Stimulated activated CD4-positive, alpha-beta T cell treated with anti-CD3 and anti-CD28 coated beads, Interleukin-2, amount 100 ng/mL, for 48 hours (primary cell): ENCODE measurements at regions not wholly inside any gene's neighbourhood (a gene's known extent, or its start where the extent isn't known, plus 50 kb on each side); places are given as distances from the start of the nearest gene placed in this dataset.
"Not testable (repeated sequence)": the region's sequence is repeated elsewhere in the genome, so short reads cannot be mapped to it uniquely, and the experiment has no call there.

Experiments used
- DNase-seq, 2 donors: peaks; one replicate each; pipeline ENCODE4 v3.0.0-alpha.2; 2020

DNA sequence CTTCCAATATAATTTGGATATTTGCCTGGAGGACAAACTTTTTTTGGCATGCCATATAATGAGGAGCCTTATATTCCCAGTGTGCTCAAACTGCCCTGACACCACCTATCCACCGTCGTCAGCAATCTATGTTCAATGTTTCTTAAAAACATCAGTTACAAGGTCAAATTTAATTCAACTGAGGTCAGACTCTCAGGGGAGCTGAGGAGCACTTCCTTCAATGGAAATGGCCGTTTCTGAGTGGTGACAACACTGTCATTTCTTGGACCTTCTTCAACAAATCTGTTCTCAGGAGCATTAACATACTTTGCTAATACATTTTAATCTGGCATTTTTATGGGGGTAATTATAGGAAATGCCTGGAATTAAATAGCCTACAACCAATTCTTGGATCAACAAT, 90.8 kb upstream of the FBXO28 start:
- DNase-seq: not testable (repeated sequence)

DNA sequence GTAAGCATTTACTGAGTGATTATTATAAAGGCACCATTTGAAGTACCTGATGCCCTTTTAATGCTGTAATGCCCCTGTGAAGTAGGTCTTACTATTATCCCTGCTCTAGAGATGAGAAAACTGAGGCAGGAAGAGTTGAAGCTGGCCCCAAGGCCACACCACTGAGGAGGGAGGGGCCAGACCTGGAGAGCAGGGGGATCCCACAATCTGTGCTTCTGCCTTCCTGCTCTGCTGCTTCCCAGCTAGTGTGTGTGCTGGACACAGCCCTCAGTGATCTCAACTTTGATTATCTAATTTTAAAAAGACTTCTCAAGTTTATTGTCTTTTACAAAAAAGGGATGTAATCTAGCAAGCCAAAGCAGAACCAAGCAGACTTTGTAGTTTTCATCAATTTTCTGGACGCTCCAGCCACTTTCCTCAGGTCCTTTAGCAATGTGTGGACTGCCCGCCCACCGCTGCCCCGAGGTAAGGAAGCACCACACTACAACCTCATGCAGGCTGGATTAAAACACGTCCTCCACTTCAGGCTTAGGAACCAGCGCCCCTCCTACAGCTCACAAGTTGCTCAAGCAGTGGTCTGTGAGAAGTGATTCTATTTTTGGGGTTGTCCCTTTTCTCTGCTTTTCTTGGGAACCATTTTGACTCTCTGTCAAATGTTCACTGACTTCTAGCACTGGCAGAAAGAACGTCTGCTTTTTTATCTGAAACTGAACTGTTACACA, 91.5 kb upstream of the FBXO28 start:
- DNase-seq: not testable (repeated sequence)

DNA sequence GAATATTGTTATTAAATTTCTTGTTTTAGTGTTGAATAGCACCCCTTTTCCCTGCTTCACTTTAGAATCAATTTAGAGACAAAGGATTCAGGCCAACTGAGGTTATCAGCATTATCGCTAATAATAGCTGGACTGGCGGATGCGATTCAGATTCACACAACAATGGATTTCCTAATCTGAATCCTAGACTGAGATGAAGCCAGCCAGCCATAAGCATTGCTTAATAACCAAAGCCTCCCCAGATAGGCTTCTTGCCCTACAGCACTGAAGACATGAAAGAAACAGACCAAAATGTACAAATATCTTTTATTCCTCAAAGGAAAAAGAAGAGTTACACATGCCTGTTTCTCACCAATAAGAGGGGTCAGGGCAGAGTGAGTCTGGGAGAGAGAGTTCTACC, 94.0 kb upstream of the FBXO28 start:
- not testable (repeated sequence) for DNase-seq

DNA sequence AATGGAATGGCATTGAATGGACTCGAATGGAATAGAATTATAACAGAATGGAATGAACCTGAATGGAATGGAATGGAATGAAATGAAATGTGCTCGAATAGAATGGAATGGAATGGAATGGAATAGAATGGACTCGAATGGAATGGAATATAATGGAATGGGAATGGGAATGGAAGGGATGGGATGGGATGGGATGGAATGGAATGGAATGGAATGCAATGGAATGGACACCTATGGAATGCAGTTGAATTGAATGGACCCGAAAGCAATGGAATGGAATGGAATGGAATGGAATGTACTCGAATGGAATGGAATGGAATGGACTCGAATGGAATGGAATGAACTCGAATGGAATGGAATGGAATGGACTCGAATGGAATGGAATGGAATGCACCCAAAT, 98.1 kb upstream of the FBXO28 start:
- DNase-seq: not testable (repeated sequence)

DNA sequence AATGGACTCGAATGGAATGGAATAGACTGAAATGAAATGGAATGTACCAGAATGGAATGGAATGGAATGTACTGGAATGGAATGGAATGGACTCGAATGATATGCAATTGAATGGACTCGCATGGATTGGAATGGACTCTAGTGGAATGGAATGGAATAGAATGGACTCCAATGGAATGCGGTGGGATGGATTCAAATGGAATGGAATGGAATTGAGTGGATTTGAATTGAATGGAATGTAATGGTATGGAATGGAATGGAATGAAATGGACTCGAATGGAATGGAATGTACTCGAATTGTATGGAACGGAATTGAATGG, 99.6 kb upstream of the FBXO28 start:
- DNase-seq: no peak

DNA sequence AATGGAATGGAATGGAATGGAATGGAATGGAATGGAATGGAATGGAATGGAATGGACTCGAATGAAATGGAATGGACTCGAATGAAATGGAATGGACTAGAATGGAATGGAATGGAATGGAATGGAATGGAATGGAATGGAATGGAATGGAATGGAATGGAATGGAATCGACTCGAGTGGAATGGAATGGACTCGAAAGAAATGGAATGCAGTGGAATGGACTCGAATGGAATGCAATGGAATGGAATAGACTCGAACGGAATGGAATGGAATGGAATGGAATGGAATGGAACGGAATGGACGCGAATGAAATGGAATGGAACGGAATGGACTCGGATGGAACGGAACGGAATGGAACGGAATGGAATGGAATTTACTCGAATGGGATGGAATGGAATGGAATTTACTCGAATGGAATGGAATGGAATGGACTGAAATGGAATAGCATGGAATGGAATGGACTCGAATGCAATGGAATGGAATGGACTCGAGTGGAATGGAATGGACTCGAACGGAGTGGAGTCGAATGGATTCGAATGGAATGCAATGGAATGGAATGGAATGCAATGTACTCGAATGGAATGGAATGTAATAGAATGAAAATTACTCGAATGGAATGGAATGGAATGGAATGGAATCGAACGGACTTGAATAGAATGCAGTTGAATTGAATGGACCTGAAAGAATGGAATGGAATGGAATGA, 100.1 kb upstream of the FBXO28 start:
- DNase-seq: not testable (repeated sequence)

DNA sequence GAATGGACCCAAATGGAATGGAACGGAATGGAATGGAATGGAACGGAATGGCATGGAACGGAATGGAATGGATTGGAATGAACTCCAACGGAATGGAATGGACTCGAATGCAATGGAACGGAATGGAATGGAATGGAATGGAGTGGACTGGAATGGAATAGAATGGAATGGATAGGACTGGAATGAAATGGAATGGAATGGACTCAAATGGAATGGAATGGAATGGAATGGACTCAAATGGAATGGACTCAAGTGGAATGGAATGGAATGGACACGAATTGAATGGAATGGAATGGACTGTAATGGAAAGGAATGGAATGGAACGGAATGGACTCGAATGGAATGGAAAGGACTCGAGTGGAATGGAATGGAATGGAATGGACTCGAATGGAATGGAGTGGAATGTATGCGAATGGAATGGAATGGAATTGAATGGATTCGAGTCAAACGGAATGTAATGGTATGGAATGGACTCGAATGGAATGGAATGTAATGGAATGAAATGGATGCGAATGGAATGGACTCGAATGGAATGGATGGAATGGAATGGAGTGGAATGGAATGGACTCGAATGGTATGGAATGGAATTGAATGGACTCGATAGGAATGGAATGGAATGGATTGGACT, 101.0 kb upstream of the FBXO28 start:
- DNase-seq: not testable (repeated sequence)

DNA sequence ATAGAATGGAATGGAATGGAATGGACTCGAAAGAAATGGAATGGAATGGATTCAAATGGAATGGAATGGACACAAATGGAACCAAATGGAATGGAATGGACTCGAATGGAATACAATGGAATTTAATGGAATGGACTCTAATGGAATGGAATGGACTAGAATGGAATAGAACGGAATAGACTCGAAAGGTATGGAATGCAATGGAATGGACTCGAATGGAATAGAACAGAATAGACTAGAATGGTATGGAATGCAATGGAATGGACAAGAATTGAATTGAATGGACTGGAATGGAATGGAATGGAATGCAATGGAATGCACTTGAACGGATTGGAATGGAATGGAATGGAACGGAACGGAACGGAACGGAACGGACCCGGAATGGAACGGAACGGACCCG, 101.7 kb upstream of the FBXO28 start:
- not testable (repeated sequence) for DNase-seq

DNA sequence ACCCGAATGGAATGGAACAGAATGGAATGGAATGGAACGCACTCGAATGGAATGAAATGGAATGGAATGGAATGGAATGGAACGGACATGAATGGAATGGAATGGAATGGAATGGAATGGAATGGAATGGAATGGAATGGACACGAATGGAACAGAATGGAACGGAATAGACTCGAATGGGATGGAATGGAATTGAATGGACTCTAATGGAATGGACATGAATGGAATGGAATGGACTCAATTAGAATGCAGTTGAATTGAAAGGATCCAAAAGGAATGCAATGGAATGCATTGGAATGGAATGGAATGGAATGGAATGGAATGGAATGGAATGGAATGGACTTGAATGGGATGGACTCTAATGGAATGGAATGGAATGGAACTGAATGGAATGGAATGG, 102.2 kb upstream of the FBXO28 start:
- DNase-seq: not testable (repeated sequence)

DNA sequence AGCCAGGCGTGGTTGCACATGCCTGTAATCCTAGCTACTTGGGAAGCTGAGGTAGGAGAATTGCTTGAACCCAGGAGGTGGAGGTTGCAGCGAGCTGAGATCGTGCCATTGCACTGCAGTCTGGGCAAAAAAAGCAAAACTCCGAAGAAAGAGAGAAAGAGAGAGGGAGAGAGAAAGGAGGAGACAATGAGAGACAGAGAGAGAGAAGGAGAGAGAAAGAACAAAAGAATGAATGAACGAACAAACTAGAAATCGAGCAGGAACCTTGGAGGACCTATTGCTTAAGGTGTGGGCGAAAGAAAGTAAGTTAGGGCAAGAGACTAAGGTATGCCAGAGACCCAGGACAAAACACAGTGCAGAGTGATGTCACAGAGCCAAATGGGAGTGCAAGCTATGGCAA, 102.8 kb upstream of the FBXO28 start:
- not testable (repeated sequence) for DNase-seq

DNA sequence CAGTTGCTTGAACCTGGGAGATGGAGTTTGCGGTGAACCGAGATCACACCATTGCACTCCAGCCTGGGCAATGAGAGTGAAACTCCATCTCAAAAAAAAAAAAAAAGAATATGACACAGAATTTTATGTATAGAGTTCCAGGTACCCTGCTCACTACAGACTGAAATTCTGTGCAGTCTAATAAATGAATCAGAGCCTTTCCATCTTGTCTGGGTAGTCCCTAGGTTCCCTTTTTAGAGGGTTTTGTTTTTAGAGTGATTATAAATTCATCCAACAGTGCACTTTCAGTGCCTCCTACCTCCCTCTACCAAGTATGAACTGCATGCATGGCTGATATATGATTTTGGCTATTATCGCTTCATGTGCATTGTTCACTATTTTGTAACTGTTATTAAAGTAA, 107.9 kb upstream of the FBXO28 start:
- DNase-seq: not testable (repeated sequence)

DNA sequence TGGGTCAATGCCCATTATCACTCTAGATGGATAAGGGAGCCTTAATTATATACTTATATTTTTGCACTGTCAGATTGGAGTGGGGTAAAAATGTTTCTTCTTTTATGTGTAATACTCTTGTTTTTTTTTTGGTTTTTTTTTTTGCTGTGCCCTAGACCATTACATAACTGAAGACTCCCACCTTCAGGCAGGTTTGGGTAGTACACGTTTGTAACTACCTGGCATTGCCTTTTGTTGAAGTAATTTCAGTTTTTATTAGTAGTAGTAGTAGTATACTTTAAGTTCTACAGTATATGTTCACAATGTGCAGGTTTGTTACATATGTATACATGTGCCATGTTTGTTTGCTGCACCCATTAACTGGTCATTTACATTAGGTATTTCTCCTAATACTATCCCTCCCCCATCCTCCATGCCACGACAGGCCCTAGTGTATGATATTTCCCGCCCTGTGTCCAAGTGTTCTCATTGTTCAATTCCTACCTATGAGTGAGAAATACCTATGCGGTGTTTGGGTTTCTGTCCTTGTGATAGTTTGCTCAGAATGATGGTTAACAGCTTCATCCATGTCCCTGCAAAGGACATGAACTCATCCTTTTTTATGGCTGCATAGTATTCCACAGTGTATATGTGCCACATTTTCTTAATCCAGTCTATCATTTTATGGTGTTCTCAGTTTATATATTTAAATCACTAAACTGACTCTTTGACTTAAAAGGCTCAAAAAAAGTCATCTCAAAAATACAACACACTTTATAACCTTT, 109.2 kb upstream of the FBXO28 start:
- peak; percentile 22 to 38 for DNase-seq

DNA sequence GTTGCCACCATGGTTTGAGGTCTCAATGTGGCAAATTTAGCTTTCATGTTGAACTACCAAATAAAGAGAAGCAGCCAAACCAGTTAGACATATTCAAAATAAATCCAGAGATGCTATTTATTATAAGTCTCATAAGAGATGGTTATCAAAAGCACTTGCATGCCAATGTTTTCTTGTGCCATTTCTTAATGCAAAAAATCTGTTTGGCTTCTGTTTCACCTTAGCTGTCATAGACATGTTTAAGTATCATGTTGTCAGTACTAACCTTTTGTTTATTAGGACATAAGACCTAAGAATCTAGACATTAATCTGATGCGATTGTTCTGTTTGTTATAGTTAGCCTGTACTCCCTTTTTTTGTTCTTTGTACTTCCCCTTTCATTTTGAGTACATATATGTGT, 110.0 kb upstream of the FBXO28 start:
- DNase-seq: not testable (repeated sequence)

DNA sequence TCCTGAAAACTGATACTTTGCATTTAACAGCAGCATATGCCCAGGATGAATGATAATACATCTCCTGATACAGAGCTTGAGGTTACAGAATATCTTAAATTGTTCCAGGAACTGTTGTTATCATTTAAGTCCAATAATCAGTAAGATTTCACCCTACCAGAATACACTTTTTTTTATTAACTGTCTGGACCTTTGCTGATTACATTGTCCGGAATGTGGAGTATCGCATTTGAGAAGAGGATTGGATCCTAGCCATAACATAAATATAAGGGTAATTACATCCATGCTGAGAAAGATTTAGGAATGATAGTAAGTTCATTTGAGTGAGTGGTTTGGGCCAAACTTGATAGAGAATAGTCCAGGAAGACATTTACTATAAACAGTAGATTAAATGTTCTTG, 112.2 kb upstream of the FBXO28 start:
- not testable (repeated sequence) for DNase-seq

DNA sequence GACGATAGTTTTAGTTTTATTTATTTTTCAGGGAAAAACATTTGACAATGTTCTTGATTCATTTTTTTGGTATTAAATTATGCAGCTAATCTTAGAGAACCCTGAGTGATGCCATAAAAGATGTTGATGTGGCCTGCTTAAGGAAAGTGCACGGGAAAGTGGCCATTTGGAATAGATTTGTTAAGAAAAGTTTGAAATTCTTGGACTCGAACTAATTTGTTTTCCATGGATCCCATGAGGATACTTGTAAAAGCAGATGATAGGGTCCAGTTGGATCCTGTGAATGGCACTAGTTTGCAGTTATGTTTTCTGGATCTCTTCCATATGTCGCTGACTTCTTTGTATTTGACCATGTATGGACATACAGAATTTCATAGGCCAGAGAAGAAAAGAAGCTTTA, 114.2 kb upstream of the FBXO28 start:
- DNase-seq: not testable (repeated sequence)

DNA sequence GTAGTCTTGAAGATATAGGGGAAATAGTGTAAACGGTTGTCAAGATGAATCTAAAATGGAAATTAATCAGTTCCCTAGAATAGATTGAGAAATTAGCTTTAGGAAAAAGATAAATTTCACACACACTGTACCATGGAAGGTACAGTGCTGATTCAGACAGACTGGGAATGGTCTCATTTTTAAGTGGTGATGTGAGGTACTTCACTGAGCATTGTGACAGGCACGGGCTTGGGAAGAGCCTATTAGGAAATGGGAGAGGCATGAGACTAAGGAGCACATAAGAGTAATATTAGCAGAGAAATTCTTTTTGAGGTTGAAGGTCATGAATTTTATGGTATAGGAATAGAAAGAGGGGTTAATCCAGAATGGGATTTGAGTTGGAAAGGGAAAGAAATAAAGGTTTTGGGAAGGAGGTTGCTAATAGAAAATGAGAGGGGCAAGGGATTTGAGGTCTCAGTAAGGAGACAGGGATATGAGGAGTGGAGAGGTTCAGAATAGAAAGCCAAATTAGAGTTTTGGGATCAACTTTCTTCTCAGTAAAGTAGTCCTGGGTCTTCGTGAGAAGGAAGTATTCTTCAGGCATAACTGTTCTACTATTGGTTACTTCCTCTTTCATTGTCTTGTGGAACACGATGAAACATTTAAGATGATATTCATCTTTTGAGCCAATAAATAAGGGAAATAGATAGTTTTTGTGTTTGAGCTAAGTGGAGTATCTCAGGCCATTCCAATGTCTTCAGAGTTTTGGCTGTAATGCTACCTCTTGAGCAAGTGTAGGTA, 115.0 kb upstream of the FBXO28 start:
- DNase-seq: not testable (repeated sequence)

DNA sequence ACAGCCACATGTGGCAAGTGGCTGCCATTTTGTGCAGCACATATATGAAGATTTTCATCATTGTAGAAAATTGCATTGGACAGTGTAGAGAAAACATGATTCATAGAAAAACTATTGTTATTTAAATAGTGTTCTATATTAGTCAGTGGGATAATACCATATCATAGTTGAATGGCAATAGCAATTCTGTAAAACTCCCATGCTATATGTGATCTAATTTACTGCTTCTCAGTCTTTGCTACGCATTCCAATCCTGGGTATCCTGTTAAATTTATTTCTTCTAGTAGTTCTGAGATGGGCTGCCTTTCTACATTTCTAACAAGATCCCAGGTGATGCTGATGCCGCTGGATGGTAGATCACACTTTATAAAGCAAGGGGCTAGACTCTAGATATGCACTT, 117.5 kb upstream of the FBXO28 start:
- DNase-seq: not testable (repeated sequence)

DNA sequence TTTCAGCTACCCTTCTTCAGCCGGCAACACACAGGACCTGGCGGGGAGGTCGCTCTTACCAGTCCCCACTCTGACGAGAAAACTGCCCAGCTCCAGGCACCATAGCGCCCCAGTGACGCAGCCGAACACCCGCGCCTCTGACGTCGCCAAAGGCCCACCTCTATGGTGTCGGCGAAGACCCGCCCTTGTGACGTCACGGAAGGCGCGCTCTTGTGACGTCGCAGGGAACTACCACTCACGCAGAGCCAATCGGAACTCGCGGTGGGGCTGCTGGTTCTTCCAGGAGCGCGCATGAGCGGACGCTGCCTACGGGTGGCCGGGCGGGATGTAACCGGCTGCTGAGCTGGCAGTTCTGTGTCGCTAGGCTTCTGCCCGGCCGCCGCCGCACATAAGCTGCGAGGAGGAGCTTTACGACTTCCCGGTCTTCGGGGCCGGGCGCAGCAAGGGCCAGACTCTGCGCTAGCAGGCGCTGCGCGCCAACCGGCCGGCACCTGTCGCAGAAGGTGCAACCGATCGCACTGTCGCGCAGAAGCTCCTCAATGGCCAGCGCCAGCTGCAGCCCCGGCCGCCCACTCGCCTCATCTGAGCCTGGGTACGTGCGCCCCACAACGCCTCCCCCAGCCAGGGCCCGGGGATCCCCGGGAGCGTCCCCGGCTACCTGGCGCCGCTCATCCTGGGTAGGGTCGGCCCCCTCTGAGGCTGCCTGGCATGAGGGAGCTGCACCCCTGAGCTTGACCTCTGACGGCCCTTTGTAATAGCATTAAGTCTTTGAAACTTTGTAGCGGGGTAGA, 121.3 kb upstream of the FBXO28 start:
- DNase-seq: peak; percentile 99 to 100

DNA sequence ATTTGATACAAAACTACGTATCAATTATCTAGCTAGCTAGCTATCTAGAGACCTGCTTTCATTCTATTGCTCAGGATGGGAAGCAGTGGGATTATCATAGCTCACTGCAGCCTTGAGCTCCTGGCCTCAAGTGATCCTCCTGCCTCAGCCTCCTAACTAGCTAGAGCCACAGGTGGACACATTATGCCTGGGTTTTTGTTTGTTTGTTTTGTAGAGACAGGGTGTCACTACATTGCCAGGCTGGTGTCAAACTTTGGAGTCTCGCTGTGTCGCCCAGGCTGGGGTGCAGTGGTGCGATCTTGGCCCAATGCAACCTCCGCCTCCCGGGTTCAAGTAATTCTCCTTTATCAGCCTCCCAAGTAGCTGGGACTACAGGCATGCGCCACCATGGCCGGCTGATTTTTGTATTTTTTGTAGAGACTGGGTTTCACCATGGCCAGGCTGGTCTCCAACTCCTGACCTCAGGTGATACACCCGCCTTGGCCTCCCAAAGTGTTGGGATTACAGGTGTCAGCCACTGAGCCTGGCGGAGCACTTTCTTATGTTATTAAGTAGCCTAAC, 122.5 kb upstream of the FBXO28 start:
- not testable (repeated sequence) for DNase-seq

DNA sequence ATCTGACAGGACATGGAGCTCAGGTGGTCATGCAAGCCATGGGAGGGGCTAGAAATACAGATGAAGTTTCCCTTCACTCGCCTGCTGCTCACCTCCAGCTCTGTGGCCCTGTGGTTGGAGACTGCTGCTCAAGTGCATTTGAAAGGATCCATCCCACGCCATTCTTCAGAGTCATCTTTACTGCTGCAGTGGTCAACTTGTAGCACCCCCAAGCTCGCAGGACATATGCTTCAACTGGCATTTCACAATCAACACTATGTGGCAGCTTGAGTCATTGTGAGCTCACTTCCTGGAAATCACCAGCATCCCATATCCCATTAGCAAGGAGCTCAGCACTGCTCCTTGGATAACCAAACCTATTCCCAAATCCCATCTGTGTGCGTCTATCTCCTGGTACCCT, 116.2 kb upstream of the TP53BP2 start:
- not testable (repeated sequence) for DNase-seq

DNA sequence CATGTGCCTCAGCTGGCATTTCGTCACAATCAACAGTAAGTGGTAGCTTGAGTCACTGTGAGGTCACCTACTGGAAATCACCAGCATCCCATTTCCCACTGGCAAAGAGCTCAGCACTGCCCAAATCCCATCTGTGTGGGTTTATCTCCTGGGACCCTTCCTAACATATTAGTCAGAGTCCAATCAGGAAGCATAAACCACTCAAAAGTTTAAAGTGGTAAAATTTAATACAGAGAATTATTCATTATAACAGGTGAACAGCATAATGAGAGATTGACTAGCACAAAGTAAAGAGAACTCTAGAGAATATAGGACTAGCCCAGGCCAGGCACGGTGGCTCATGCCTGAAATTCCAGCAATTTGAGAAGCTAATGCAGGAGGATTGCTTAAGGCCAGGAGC, 107.1 kb upstream of the TP53BP2 start:
- DNase-seq: not testable (repeated sequence)
